Kidney capillary endothelial cell (primary cell): ENCODE measurements at regions not wholly inside any gene's neighbourhood (a gene's known extent, or its start where the extent isn't known, plus 50 kb on each side); places are given as distances from the start of the nearest gene placed in this dataset.

Experiments used
- DNase-seq: peaks from one replicate; pipeline ENCODE4 v3.0.0-alpha.2; 2018; ENCODE audit warnings: low spot score

GRCh38 chr13:99892866-99893504 lies 78.6 kb downstream of the ZIC5 start:
- DNase-seq: no peak

GRCh38 chr13:99892196-99892613 lies 79.4 kb downstream of the ZIC5 start:
- DNase-seq: no peak

- DNase-seq: no peak
These were observed 84.9 kb downstream of the ZIC5 start for GRCh38 chr13:99886706-99887105.

GRCh38 chr13:99884913-99885312 lies 86.7 kb downstream of the ZIC5 start:
- DNase-seq: no peak

GRCh38 chr13:99883805-99884204 lies 87.8 kb downstream of the ZIC5 start:
- no peak for DNase-seq

- no peak for DNase-seq
These were observed 92.5 kb downstream of the ZIC5 start for GRCh38 chr13:99878921-99879610.

- no peak for DNase-seq
These were observed 94.9 kb downstream of the ZIC5 start for GRCh38 chr13:99876651-99877050.

GRCh38 chr13:99875391-99875790 lies 96.2 kb downstream of the ZIC5 start:
- no peak for DNase-seq

- no peak for DNase-seq
These were observed 97.6 kb downstream of the ZIC5 start for GRCh38 chr13:99873832-99874430.

- no peak for DNase-seq
These were observed 98.4 kb downstream of the ZIC5 start for GRCh38 chr13:99873141-99873540.

GRCh38 chr13:99871249-99871898 lies 100.2 kb downstream of the ZIC5 start:
- DNase-seq: no peak

- no peak for DNase-seq
These were observed 101.0 kb downstream of the ZIC5 start for GRCh38 chr13:99870541-99870940.

- DNase-seq: no peak
These were observed 101.7 kb downstream of the ZIC5 start for GRCh38 chr13:99869830-99870229.

GRCh38 chr13:99868767-99869166 lies 102.8 kb downstream of the ZIC5 start:
- no peak for DNase-seq

GRCh38 chr13:99867535-99868257 lies 103.9 kb downstream of the ZIC5 start:
- DNase-seq: no peak

GRCh38 chr13:99866781-99867180 lies 104.8 kb downstream of the ZIC5 start:
- no peak for DNase-seq

GRCh38 chr13:99865420-99865930 lies 106.1 kb downstream of the ZIC5 start:
- no peak for DNase-seq

GRCh38 chr13:99864627-99864990 lies 107.0 kb downstream of the ZIC5 start:
- DNase-seq: no peak

- no peak for DNase-seq
These were observed 107.6 kb downstream of the ZIC5 start for GRCh38 chr13:99863789-99864626.

- no peak for DNase-seq
These were observed 109.3 kb downstream of the ZIC5 start for GRCh38 chr13:99862244-99862643.

GRCh38 chr13:99861771-99862170 lies 109.8 kb downstream of the ZIC5 start:
- no peak for DNase-seq
